ENCODE measurements at regions not wholly inside any gene's neighbourhood (a gene's known extent, or its start where the extent isn't known, plus 50 kb on each side); places are given as distances from the start of the nearest gene placed in this dataset.

DNA sequence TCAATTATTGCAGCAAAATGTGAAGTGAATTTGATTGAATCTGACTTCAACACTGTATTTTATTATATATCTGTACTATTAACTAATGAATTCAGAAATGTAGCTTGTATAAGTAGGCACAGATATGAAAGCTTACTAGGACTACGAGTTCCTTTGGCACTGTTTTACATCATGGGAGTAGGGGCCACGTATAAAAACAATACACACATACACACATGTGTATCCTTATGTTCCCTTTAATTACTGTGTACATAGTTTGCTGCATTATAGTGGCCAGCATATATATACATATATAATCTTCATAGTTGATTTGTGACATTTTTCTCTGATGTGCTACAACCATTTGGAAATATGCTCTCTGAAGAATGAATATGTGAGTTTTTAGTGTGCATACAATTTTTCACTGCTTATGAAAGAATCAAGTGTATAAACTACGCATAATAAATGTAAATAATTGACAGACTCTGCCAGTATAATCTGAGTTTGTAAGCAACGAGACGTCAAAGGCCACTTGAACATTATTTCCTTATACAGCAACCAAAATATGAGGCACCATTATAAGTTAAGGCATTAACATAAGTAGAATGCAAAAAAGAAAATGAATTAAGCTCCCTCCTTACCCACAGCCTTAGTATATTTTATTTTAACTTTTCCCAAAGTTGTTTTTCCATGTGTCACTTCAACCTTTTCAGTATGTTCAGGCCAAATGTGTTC, 98.1 kb upstream of the GALNT5 start:
- no peaks in the 10 kb centered on the region for H3K27me3 ChIP-seq
- intact Hi-C loops (cut with DNase I; ENCODE audit: low total_unique reads) = no loop called here

DNA sequence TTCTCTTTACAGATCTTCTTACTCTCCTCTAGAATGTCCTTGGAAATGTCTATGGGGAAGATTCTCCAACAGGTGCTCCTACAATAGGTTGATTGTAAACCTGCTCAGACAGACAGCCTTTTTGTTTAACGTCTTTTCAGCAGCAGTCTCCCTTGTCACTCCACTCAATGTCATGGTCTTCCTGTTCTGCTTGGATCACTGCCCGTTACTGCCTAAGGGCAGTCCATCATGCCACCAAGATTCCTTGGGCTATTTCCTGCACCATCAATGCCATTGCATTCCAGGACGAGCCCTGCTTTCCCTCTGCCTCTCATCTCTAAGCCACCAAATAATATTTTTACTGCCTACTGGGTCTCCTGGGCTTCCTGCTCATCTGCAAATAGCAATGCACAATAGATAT, 97.4 kb upstream of the GALNT5 start:
- intact Hi-C loops (cut with DNase I; ENCODE audit: low total_unique reads) = no loop called here
- H3K36me3 ChIP-seq = no peaks in the 10 kb centered on the region
- H3K4me3 ChIP-seq = no peak overlapping the region
- H3K9me3 ChIP-seq = no peaks in the 10 kb centered on the region
- H3K27ac ChIP-seq = no peak overlapping the region
- H3K4me1 ChIP-seq = no peaks in the 10 kb centered on the region
- TF ChIP-seq POLR2A (IDR thresholded peaks at IDR 0.05) (no peak), CTCF (IDR thresholded peaks at IDR 0.05) (no peak)
- no peak for DNase-seq
- no peaks in the 10 kb centered on the region for H3K27me3 ChIP-seq

More for the DNA sequence above, 98.1 kb upstream of the GALNT5 start:
- Histone ChIP-seq H3K9me3 (no peaks in the 10 kb centered on the region), H3K4me3 (no peak overlapping the region), H3K36me3 (no peaks in the 10 kb centered on the region), H3K27ac (no peak overlapping the region), H3K4me1 (no peaks in the 10 kb centered on the region)
- DNase-seq = no peak
- TF ChIP-seq CTCF (IDR thresholded peaks at IDR 0.05) = no peak

- DNase-seq = no peak
- TF ChIP-seq POLR2A (IDR thresholded peaks at IDR 0.05) (no peak), CTCF (IDR thresholded peaks at IDR 0.05) (no peak)
- no peaks in the 10 kb centered on the region for H3K9me3 ChIP-seq
- no peak overlapping the region for H3K4me3 ChIP-seq
- no peaks in the 10 kb centered on the region for H3K36me3 ChIP-seq
- intact Hi-C loops (cut with DNase I; ENCODE audit: low total_unique reads) = no loop called here
- no peaks in the 10 kb centered on the region for H3K4me1 ChIP-seq
- H3K27ac ChIP-seq = no peak overlapping the region
- H3K27me3 ChIP-seq = no peaks in the 10 kb centered on the region
These were observed 93.1 kb upstream of the GALNT5 start for GRCh38 chr2:157164370-157164769.

DNA sequence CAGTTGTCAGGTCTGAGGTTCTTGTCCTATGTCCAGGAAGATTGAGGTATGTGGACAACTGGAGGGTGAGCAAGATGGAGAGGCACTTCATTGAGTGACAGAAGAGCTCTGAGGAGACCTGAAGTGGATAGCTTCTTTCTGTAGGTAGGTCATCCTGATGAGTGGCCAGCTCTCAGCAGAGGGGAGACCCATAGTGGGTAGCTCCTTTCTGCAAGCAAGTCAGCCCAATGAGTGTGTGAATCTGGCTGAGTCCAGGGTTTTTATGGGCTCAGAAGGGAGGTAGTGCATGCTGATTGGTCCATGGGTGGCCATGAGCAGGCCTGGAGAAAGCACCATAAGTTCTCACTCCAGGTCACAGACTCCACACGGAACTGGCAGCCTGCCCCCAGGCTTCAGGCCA, 92.6 kb upstream of the GALNT5 start:
- intact Hi-C loops (cut with DNase I; ENCODE audit: low total_unique reads) = no loop called here
- TF ChIP-seq CTCF (IDR thresholded peaks at IDR 0.05) (no peak), POLR2A (IDR thresholded peaks at IDR 0.05) (no peak)
- Histone ChIP-seq H3K27me3 (no peaks in the 10 kb centered on the region), H3K36me3 (no peaks in the 10 kb centered on the region), H3K9me3 (no peaks in the 10 kb centered on the region), H3K4me1 (no peaks in the 10 kb centered on the region), H3K27ac (no peak overlapping the region), H3K4me3 (no peak overlapping the region)
- DNase-seq = no peak

- no peaks in the 10 kb centered on the region for H3K9me3 ChIP-seq
- DNase-seq = no peak
- no peaks in the 10 kb centered on the region for H3K27me3 ChIP-seq
- intact Hi-C loops (cut with DNase I; ENCODE audit: low total_unique reads) = no loop called here
- H3K4me3 ChIP-seq = no peak overlapping the region
- no peaks in the 10 kb centered on the region for H3K4me1 ChIP-seq
- no peak overlapping the region for H3K27ac ChIP-seq
- H3K36me3 ChIP-seq = no peaks in the 10 kb centered on the region
- TF ChIP-seq CTCF (IDR thresholded peaks at IDR 0.05) (no peak), POLR2A (IDR thresholded peaks at IDR 0.05) (no peak)
These were observed 89.0 kb upstream of the GALNT5 start for GRCh38 chr2:157168501-157168900.

Data from uterus (tissue), 3 donors.